Testis (tissue), 2 donors: ENCODE measurements at regions not wholly inside any gene's neighbourhood (a gene's known extent, or its start where the extent isn't known, plus 50 kb on each side); places are given as distances from the start of the nearest gene placed in this dataset.

Experiments
- DNase-seq: peaks from one replicate; pipeline ENCODE4 v3.0.0-alpha.2; 2019
- H3K27ac ChIP-seq, 2 donors: fragments of 200-600 bp; sonication (generic); one replicate each; pipeline ENCODE4 v1.5.1; 2019
- H3K27me3 ChIP-seq: fragments of 200-600 bp; sonication (generic); one replicate; pipeline ENCODE4 v1.5.1; 2019
- H3K36me3 ChIP-seq: fragments of 200-600 bp; sonication (generic); one replicate; pipeline ENCODE4 v1.5.1; 2017; ENCODE audit warnings: low read depth; ENCODE audit errors: missing control alignments
- H3K4me1 ChIP-seq: fragments of 200-600 bp; sonication (generic); one replicate; pipeline ENCODE4 v1.5.1; 2019
- H3K4me3 ChIP-seq, 2 donors: fragments of 200-600 bp; sonication (generic); one replicate each; pipeline ENCODE4 v1.5.1; 2017 to 2019
- H3K9me3 ChIP-seq: fragments of 200-600 bp; sonication (generic); one replicate; pipeline ENCODE4 v1.5.1; 2017
- CTCF ChIP-seq, 3 experiments: fragments of 450-650 bp in 2 of 3; fragments of 200-600 bp in 1 of 3; sonication (generic) in 1 of 3; IDR thresholded peaks; one replicate each; pipeline ENCODE4 v1.5.1; 2016 to 2019; ENCODE audit warnings: antibody characterized with exemption in 3 of 3, mild to moderate bottlenecking in 2 of 3, moderate library complexity in 1 of 3
- POLR2A ChIP-seq: fragments of 450-650 bp; IDR thresholded peaks from one replicate; pipeline ENCODE4 v1.6.1; 2017; ENCODE audit warnings: antibody characterized with exemption, mild to moderate bottlenecking, moderate library complexity
- WGBS, 2 donors: methylation state at CpG; one replicate each; pipeline ENCODE4 v1.1.5; 2018; 5-methylcytosine and 5-hydroxymethylcytosine counted together
- intact Hi-C: fragments of 100-400 bp; cut with DNase I; formaldehyde crosslinking; loops from one replicate; pipeline ENCODE4 v1.15.1; 2023; ENCODE audit warnings: low total_unique reads

- no peak for TF ChIP-seq POLR2A
- no peaks in the 10 kb centered on the region for H3K36me3 ChIP-seq
- no peaks in the 10 kb centered on the region for H3K9me3 ChIP-seq
- WGBS, 2 donors: 80 to 85% methylated on average over 17 of the region's 17 CpGs
- H3K27ac ChIP-seq: no peak overlapping the region
- no peaks in the 10 kb centered on the region for H3K4me1 ChIP-seq
- H3K27me3 ChIP-seq: no peaks in the 10 kb centered on the region
- intact Hi-C loops: no loop called here
- no peak overlapping the region for H3K4me3 ChIP-seq
- no peak for DNase-seq
These were observed 115.9 kb downstream of the LITAF start for GRCh38 chr16:11470676-11471415.

GRCh38 chr16:11471548-11471947 lies 115.2 kb downstream of the LITAF start:
- no peaks in the 10 kb centered on the region for H3K4me1 ChIP-seq
- no peak overlapping the region for H3K27ac ChIP-seq
- intact Hi-C loops: no loop called here
- no peak for TF ChIP-seq POLR2A
- TF ChIP-seq CTCF (IDR thresholded peaks at IDR 0.05): no peak
- 83 to 95% methylated on average over 10 to 12 of the region's 12 CpGs for WGBS, 2 donors
- no peaks in the 10 kb centered on the region for H3K9me3 ChIP-seq
- H3K36me3 ChIP-seq: no peaks in the 10 kb centered on the region
- no peak overlapping the region for H3K4me3 ChIP-seq
- no peaks in the 10 kb centered on the region for H3K27me3 ChIP-seq
- DNase-seq: no peak

- TF ChIP-seq POLR2A: no peak
- no peak for TF ChIP-seq CTCF (IDR thresholded peaks at IDR 0.05)
- WGBS, 2 donors: 77 to 86% methylated on average over 4 of the region's 4 CpGs
- no peak overlapping the region for H3K4me3 ChIP-seq
These were observed 114.3 kb downstream of the LITAF start for GRCh38 chr16:11472410-11472809.

GRCh38 chr16:11472851-11473250 lies 113.9 kb downstream of the LITAF start:
- Histone ChIP-seq H3K27ac (no peak overlapping the region), H3K4me3 (no peak overlapping the region), H3K36me3 (no peaks in the 10 kb centered on the region), H3K4me1 (no peaks in the 10 kb centered on the region), H3K27me3 (no peaks in the 10 kb centered on the region), H3K9me3 (no peaks in the 10 kb centered on the region)
- 91% methylated on average over 9 of the region's 9 CpGs for WGBS, 2 donors
- intact Hi-C loops: no loop called here
- TF ChIP-seq POLR2A (no peak), CTCF (IDR thresholded peaks at IDR 0.05) (no peak)
- DNase-seq: no peak

More at GRCh38 chr16:11472410-11472809, 114.3 kb downstream of the LITAF start:
- no peak for DNase-seq
- Histone ChIP-seq H3K9me3 (no peaks in the 10 kb centered on the region), H3K27ac (no peak overlapping the region), H3K27me3 (no peaks in the 10 kb centered on the region), H3K4me1 (no peaks in the 10 kb centered on the region), H3K36me3 (no peaks in the 10 kb centered on the region)
- intact Hi-C loops: no loop called here

- H3K4me3 ChIP-seq: no peak overlapping the region
- H3K9me3 ChIP-seq: no peaks in the 10 kb centered on the region
- no peak for DNase-seq
- no peak overlapping the region for H3K27ac ChIP-seq
- intact Hi-C loops: no loop called here
- no peak for TF ChIP-seq CTCF (IDR thresholded peaks at IDR 0.05)
- no peak for TF ChIP-seq POLR2A
- WGBS, 2 donors: 83 to 92% methylated on average over 10 of the region's 10 CpGs
- no peaks in the 10 kb centered on the region for H3K4me1 ChIP-seq
- no peaks in the 10 kb centered on the region for H3K27me3 ChIP-seq
- no peaks in the 10 kb centered on the region for H3K36me3 ChIP-seq
These were observed 113.0 kb downstream of the LITAF start for GRCh38 chr16:11473728-11474127.
